Epithelial cell of esophagus (primary cell): ENCODE measurements at regions not wholly inside any gene's neighbourhood (a gene's known extent, or its start where the extent isn't known, plus 50 kb on each side); places are given as distances from the start of the nearest gene placed in this dataset.

Source experiments
- DNase-seq: peaks from one replicate; pipeline ENCODE4 v3.0.0; 2010; ENCODE audit warnings: low read depth
- H3K4me3 ChIP-seq: 2 replicates; pipeline ENCODE4 v1.5.1; 2011; ENCODE audit warnings: mild to moderate bottlenecking, low read length, control low read depth
- TF ChIP-seq, protein P1 (sequence below): IDR thresholded peaks from 2 replicates; pipeline ENCODE4 v1.5.1; 2011; ENCODE audit warnings: low read depth, mild to moderate bottlenecking, low read length, control low read depth, inconsistent platforms; ENCODE audit not compliant: insufficient read depth; ENCODE audit errors: missing control alignments

DNA sequence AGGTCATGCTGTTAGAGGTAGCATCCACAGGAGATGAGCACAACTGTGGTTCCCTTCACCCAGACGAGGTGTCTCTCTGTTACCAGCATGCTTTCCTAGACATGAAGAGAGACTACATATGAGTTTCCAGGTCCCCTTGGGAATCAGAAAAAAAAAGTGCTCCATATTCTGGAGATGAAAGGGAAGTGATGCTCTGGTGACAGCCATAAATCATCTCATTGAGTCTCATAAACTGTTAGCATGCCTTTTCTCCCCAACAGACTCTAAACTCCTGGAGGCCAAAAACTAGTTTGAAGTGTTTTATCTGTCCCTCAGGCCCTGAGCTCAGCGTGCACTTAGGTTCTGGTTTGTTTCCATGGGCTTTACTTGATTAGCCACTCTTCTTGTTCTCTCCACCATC, 124.6 kb upstream of the CREB1 start:
- DNase-seq: no peak
- TF ChIP-seq, protein P1, sequence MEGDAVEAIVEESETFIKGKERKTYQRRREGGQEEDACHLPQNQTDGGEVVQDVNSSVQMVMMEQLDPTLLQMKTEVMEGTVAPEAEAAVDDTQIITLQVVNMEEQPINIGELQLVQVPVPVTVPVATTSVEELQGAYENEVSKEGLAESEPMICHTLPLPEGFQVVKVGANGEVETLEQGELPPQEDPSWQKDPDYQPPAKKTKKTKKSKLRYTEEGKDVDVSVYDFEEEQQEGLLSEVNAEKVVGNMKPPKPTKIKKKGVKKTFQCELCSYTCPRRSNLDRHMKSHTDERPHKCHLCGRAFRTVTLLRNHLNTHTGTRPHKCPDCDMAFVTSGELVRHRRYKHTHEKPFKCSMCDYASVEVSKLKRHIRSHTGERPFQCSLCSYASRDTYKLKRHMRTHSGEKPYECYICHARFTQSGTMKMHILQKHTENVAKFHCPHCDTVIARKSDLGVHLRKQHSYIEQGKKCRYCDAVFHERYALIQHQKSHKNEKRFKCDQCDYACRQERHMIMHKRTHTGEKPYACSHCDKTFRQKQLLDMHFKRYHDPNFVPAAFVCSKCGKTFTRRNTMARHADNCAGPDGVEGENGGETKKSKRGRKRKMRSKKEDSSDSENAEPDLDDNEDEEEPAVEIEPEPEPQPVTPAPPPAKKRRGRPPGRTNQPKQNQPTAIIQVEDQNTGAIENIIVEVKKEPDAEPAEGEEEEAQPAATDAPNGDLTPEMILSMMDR: no peak
- no peak overlapping the region for H3K4me3 ChIP-seq

DNA sequence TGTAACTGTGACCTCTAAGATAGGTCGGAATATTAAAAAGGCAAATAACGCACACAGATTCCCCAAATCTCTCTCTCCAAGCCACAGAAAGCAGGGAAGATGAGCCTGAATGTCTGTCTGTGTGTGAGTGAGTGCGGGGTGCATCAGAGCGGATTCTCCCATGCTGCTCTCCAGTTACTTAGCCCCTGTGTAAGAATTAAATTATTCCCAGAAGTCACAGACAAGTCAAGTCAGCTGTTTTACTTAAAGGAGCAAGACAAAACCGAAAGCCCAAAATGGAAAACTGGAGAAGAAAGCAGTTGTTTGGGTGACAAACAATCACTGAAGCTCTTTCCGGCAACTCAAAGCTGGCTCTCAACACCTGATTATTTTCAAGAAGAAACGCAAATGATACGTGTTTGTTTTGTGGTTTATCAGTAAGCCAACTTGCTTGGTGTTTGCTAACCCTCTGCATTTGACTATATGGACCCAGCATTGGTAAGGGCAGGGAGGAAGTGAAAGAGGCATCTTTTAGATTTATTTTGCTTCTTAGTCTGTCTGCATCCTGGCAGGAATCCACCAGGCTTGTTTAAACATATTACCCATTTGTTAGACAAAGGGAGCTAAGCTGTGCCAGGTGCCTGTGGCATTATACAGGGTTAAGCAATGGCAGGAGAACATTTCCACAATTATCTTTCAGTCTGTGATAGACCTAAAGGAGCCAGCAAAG, 121.5 kb upstream of the CREB1 start:
- peak; percentile 96 for DNase-seq
- H3K4me3 ChIP-seq: peak overlapping the region; percentile 13
- TF ChIP-seq, protein P1: no peak

DNA sequence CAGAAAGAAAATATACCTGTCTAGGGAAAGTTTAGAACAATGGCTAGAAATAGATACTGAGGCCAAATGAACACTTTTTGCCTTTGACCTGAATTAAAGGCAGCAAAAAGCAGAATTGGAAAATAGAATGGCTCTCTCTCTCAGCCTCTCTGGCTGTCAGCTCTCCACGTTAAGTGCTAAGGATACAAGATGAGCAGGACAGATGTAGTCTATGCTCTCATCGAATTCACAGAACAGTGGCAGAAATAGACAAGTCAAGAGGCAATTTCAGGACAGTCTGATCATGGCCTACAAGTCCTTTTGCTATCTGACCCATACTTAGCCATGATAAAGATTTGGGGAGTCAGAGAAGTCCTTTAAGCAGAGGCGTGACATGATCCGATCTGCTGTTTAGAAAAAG, 120.2 kb upstream of the CREB1 start:
- DNase-seq: no peak
- no peak overlapping the region for H3K4me3 ChIP-seq

DNA sequence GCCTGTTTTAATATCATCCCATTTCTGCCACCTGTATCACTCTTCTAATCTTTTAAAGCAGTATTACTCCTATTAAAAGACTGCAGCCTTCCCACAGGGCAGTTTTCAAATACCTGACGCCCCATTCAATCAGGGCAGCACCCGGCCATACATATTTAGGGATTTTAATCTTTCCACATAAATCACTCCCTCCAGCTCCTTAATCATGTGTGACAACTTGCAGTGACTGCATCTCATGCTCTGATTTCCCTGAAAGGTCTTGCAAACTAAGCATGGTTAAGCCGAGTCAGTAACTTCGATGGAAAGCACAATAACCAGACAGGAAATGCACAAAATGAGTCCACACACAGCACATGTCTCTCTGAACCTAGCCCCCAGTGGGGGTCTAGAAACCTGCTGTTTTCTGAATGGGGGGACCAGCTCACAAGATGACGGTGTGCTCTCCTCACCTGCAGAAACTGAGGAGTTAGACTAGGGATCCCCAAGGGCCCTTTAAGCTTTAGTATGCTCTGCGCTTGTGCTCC, 116.9 kb upstream of the CREB1 start:
- no peak overlapping the region for H3K4me3 ChIP-seq
- TF ChIP-seq, protein P1: no peak
- DNase-seq: no peak

More for the DNA sequence above, 120.2 kb upstream of the CREB1 start:
- TF ChIP-seq, protein P1: no peak

DNA sequence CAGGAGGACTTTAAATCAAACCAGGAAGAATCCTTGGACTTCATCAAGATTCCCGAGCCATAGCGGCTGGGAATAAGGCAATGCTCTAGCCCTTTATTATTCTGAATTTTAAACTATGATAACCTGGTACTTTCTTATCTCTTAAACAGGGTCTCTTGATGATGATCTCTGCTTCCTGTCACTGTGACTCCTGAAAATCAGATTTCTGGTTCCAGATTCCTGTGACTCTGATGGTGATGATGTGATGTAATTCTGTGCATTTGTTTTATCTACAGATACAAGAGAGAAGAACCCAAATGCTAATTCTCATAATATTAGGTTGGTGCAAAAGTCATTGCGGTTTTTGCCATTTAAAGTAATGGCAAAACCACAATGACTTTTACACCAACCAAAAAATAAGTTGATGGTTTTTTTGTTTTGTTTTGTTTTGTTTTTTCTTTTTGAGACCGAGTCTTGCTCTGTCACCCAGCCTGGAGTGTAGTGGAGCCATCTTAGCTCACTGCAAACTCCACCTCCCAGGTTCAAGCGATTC, 116.3 kb upstream of the CREB1 start:
- DNase-seq: no peak

DNA sequence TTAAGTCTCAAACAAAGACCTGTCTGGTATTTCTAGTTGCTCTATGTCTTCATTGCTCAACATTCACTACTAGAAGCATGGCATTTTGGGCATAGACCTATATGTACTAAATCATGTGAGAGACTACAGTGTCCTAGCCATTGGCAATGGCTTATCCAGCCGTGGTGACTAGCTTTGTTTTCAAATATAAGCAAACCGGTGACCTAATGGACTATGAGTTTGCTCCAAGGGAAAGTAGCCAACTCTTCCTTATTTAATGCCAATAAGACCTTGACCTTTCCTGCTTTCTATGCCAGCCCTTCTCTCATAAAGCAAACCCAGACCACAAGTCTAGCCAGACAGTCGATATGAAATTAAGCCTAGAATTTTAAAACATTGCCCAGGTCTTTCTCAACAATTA, 113.7 kb upstream of the CREB1 start:
- TF ChIP-seq, protein P1: no peak
- no peak for DNase-seq
- no peak overlapping the region for H3K4me3 ChIP-seq

More for the DNA sequence above, 116.3 kb upstream of the CREB1 start:
- TF ChIP-seq, protein P1: no peak
- H3K4me3 ChIP-seq: no peak overlapping the region

DNA sequence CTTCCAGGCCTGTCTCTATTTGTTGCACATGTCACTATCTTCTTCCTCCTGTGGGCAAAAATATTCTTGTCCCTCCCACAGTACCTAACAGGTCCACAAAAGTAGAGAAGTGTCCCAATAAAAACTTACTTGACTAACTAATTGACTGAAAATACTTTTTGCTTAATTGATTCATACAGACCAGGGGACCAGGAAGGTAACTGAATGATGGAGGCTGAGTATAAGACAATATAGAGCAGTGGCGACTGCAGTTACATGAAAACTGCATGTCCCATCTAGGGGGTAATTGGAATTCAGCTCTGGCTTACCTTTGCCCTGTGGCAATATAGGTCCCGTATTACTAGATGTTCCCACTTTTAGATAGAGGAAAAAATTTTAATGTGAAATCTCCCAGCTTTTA, 112.9 kb upstream of the CREB1 start:
- no peak for DNase-seq
- no peak overlapping the region for H3K4me3 ChIP-seq
- TF ChIP-seq, protein P1: no peak
